ENCODE measurements at regions not wholly inside any gene's neighbourhood (a gene's known extent, or its start where the extent isn't known, plus 50 kb on each side); places are given as distances from the start of the nearest gene placed in this dataset.

- TF ChIP-seq CTCF (IDR thresholded peaks at IDR 0.05; ENCODE audit: low read depth, low read length) (peak; percentile 41; the same call in 1 of the 2 replicates), EZH2phosphoT487 (IDR thresholded peaks at IDR 0.05; ENCODE audit: low read depth) (no peak)
These were observed 404.9 kb upstream of the EEF2KMT start for GRCh38 chr16:5502467-5502869.
